K562 (cell line): ENCODE measurements at regions not wholly inside any gene's neighbourhood (a gene's known extent, or its start where the extent isn't known, plus 50 kb on each side); places are given as distances from the start of the nearest gene placed in this dataset.

Source experiments
- ATAC-seq: fragments of 200-7000 bp; cut with Tn5 transposase; 3 replicates; pipeline ENCODE4 v1.9.1; 2020; ENCODE audit warnings: moderate library complexity
- BruUV-seq: library from RNA; stranded (reverse); fragments of 400-500 nt; replicated peaks from 2 replicates; lab custom pipeline; 2021; lab: Mats Ljungman, UMichigan
- CTCF ChIA-PET: fragments of 300-600 bp; formaldehyde crosslinking; extraction: SDS; loops from one replicate; lab custom pipeline; 2021; ENCODE audit warnings: low intra/inter-chr PET ratio; lab: Yijun Ruan, JAX
- POLR2A ChIA-PET: fragments of 300-600, 350-650 bp; sonication (Branson Sonifier 250); formaldehyde crosslinking; extraction: SDS; loops from one replicate; lab custom pipeline; 2021; ENCODE audit warnings: antibody characterized with exemption, inconsistent platforms; lab: Yijun Ruan, JAX
- DNase-seq, 4 experiments: peaks; one replicate each; pipeline versions ENCODE4 v3.0.0 to v3.0.0-alpha.2; 2011 to 2018; ENCODE audit warnings: low spot score in 3 of 4, mixed read lengths in 3 of 4; ENCODE audit errors: extremely low read depth in 1 of 4
- FAIRE-seq: peaks from 2 replicates; lab custom pipeline; 2011; peaks lifted over from hg19 to GRCh38; lab: Jason Lieb, UNC
- H2AFZ ChIP-seq: 2 replicates; pipeline ENCODE4 v1.6.0; 2011; ENCODE audit warnings: low read depth, low read length, control low read depth, inconsistent platforms
- H3K27ac ChIP-seq: fragments of 200-600 bp; 3 replicates; pipeline ENCODE4 v1.8.0; 2011; ENCODE audit warnings: low read depth, mild to moderate bottlenecking, control low read depth, inconsistent platforms, low read length, moderate library complexity, mixed read lengths; ENCODE audit errors: extremely low read depth
- H3K27me3 ChIP-seq, 2 experiments: fragments of 300-600 bp in 1 of 2; 2 replicates in 1 of 2; 3 replicates in 1 of 2; pipeline versions ENCODE4 v1.6.0 to v1.8.0; 2011; ENCODE audit warnings: inconsistent platforms in 2 of 2, low read length in 2 of 2, mild to moderate bottlenecking in 1 of 2, mixed read lengths in 1 of 2, moderate library complexity in 1 of 2; ENCODE audit not compliant: control insufficient read depth in 2 of 2, insufficient read depth in 2 of 2
- H3K36me3 ChIP-seq: fragments of 300-600 bp; 3 replicates; pipeline ENCODE4 v1.8.0; 2011; ENCODE audit warnings: mild to moderate bottlenecking, low read length, inconsistent platforms; ENCODE audit not compliant: control insufficient read depth, insufficient read depth
- H3K4me1 ChIP-seq, 2 experiments: fragments of 200-600 bp in 1 of 2; replicated peaks in 1 of 2; 2 replicates in 1 of 2; 3 replicates in 1 of 2; pipeline versions ENCODE4 v1.5.1 to v1.8.0; 2011; ENCODE audit warnings: inconsistent platforms in 2 of 2, low read length in 2 of 2, mild to moderate bottlenecking in 1 of 2, mixed read lengths in 1 of 2, moderate library complexity in 1 of 2; ENCODE audit not compliant: control insufficient read depth in 2 of 2, insufficient read depth in 2 of 2
- H3K4me2 ChIP-seq: 2 replicates; pipeline ENCODE4 v1.6.1; 2011; ENCODE audit warnings: low read length, control low read depth, inconsistent platforms, mixed read lengths; ENCODE audit not compliant: insufficient read depth
- H3K4me3 ChIP-seq: fragments of 200-600 bp; sonication (generic), shearing (Covaris generic); 2 replicates; pipeline ENCODE4 v1.5.1; 2016; ENCODE audit warnings: control low read depth, inconsistent platforms
- H3K79me2 ChIP-seq: fragments of 200-600 bp; 3 replicates; pipeline ENCODE4 v1.8.0; 2011; ENCODE audit warnings: low read length, inconsistent platforms; ENCODE audit not compliant: control insufficient read depth, insufficient read depth
- H3K9ac ChIP-seq, 2 experiments: 2 replicates each; pipeline versions ENCODE4 v1.6.0 to v1.6.1; 2011; ENCODE audit warnings: low read depth in 2 of 2, low read length in 2 of 2, control low read depth in 1 of 2, inconsistent platforms in 1 of 2, mild to moderate bottlenecking in 1 of 2, mixed read lengths in 1 of 2; ENCODE audit not compliant: insufficient read depth in 1 of 2
- H3K9me1 ChIP-seq: one replicate; pipeline ENCODE4 v1.6.0; 2011; ENCODE audit warnings: inconsistent platforms, mild to moderate bottlenecking, low read length, moderate library complexity; ENCODE audit not compliant: control insufficient read depth, insufficient read depth
- H3K9me3 ChIP-seq: replicated peaks from 2 replicates; pipeline ENCODE4 v1.5.1; 2011; ENCODE audit warnings: low read depth, low read length, inconsistent platforms; ENCODE audit not compliant: control insufficient read depth, insufficient read depth
- H4K20me1 ChIP-seq: replicated peaks from 2 replicates; pipeline ENCODE4 v1.6.1; 2011; ENCODE audit warnings: low read length, inconsistent platforms, mixed read lengths; ENCODE audit not compliant: control insufficient read depth, insufficient read depth
- IRF9 ChIP-seq: fragments of 450-650 bp; IDR thresholded peaks from 2 replicates; pipeline ENCODE4 v1.6.1; 2016; ENCODE audit warnings: missing biosample characterization, missing genetic modification characterization
- MTA3 ChIP-seq: fragments of 450-650 bp; formaldehyde crosslinking; IDR thresholded peaks from 2 replicates; pipeline ENCODE4 v1.6.1; 2017; ENCODE audit warnings: mild to moderate bottlenecking, borderline replicate concordance
- PTRF ChIP-seq: fragments of 450-650 bp; IDR thresholded peaks from 2 replicates; pipeline ENCODE4 v1.6.1; 2016; ENCODE audit warnings: mild to moderate bottlenecking, missing genetic modification characterization, missing compliant biosample characterization
- RB1 ChIP-seq: fragments of 450-650 bp; IDR thresholded peaks from 2 replicates; pipeline ENCODE4 v1.6.1; 2017; ENCODE audit warnings: low read depth, mild to moderate bottlenecking
- RBM22 ChIP-seq: fragments of 200-400 bp; formaldehyde crosslinking; IDR thresholded peaks from 2 replicates; pipeline ENCODE4 v1.6.1; 2018; ENCODE audit warnings: low read length, low read depth; ENCODE audit not compliant: poor library complexity, severe bottlenecking
- SMARCA4 ChIP-seq: fragments of 450-650 bp; IDR thresholded peaks from 2 replicates; pipeline ENCODE4 v1.6.1; 2016
- THRAP3 ChIP-seq: fragments of 450-650 bp; IDR thresholded peaks from 2 replicates; pipeline ENCODE4 v1.6.1; 2016; ENCODE audit warnings: mild to moderate bottlenecking, inconsistent platforms, borderline replicate concordance
- TSHZ1 ChIP-seq: fragments of 250-450 bp; sonication (Bioruptor Pico); IDR thresholded peaks from 2 replicates; pipeline ENCODE4 v1.4.0; 2020; ENCODE audit warnings: mild to moderate bottlenecking, moderate library complexity
- ZBTB1 ChIP-seq: sonication (generic); formaldehyde crosslinking; IDR thresholded peaks from 2 replicates; pipeline ENCODE4 v1.8.1; 2023; ENCODE audit warnings: missing genetic modification reagents, low read depth, mild to moderate bottlenecking, borderline replicate concordance
- ZEB2 ChIP-seq: fragments of 450-650 bp; IDR thresholded peaks from 2 replicates; pipeline ENCODE4 v1.6.1; 2016
- ZNF133 ChIP-seq: fragments of 250-450 bp; sonication (Bioruptor Pico); IDR thresholded peaks from 2 replicates; pipeline ENCODE4 v1.4.0; 2020; ENCODE audit warnings: mild to moderate bottlenecking
- ZNF174 ChIP-seq: fragments of 250-450 bp; sonication (Bioruptor Pico); IDR thresholded peaks from 2 replicates; pipeline ENCODE4 v1.4.0; 2020; ENCODE audit warnings: mild to moderate bottlenecking
- ZNF274 ChIP-seq: IDR thresholded peaks from 2 replicates; pipeline ENCODE4 v1.6.1; 2011; ENCODE audit warnings: low read depth, mild to moderate bottlenecking, low read length, moderate library complexity, borderline replicate concordance
- ZNF644 ChIP-seq: fragments of 200-800 bp; sonication (Bioruptor generic); IDR thresholded peaks from 2 replicates; pipeline ENCODE4 v1.6.1; 2016; ENCODE audit warnings: low read depth, missing genetic modification characterization, missing compliant biosample characterization
- WGBS: fragments of 100-300 bp; shearing (Covaris generic); methylation state at CpG from one replicate; pipeline ENCODE4 v1.1.6; 2016; ENCODE audit warnings: low coverage, mixed read lengths; ENCODE audit not compliant: insufficient coverage; ENCODE audit errors: missing lambda C conversion rate; 5-methylcytosine and 5-hydroxymethylcytosine counted together
- in situ Hi-C: fragments of 300-500 bp; cut with MboI; formaldehyde crosslinking; loops from 4 replicates; pipeline ENCODE4 v1.15.0; 2018; ENCODE audit warnings: inconsistent platforms, mixed read lengths
- intact Hi-C: fragments of 100-400 bp; cut with micrococcal nuclease; formaldehyde crosslinking; loops from 2 replicates; pipeline ENCODE4 v1.14.2; 2022
- TF ChIP-seq, protein P1 (sequence below): fragments of 450-650 bp; IDR thresholded peaks from 2 replicates; pipeline ENCODE4 v1.6.1; 2016
- TF ChIP-seq, protein P2 (sequence below): fragments of 250-450 bp; sonication (Bioruptor Pico); IDR thresholded peaks from 2 replicates; pipeline ENCODE4 v1.4.0; 2020; ENCODE audit warnings: mild to moderate bottlenecking, moderate library complexity

DNA sequence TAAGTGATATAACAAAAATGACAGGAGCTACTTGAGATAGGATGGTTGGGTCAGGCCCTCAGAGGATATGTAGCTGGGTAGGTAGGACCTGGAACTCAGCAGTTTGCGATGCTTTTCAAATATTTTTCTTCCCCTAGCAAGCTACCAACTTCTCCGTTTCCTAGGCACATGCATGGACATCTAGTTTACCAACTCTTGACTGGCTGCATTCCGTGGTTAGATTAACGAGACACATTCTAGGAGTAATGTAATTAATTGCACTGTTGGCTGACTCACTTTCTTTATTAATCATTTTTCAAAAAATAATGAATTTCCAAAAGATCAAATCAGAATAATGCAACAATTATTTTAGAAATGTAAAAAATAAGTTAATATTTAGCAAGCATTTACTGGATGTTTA, 95.9 kb downstream of the MACIR start:
- DNase-seq (no peak), ATAC-seq (no peak), FAIRE-seq (no peak)
- ChIA-PET CTCF (no interaction called here), POLR2A (interaction anchor here (0.9 to 1.0 kb wide), 3 partner anchors 12 to 14 kb away, joined by 3 to 4 read pairs (median 3); no protein-coding TSS in a partner anchor)
- Histone ChIP-seq H3K4me3 (no peak overlapping the region), H3K36me3 (no peaks in the 10 kb centered on the region), H3K4me1 (no peaks in the 10 kb centered on the region), H3K9ac (no peak overlapping the region), H3K9me3 (no peaks in the 10 kb centered on the region), H3K27ac (no peak overlapping the region), H4K20me1 (no peaks in the 10 kb centered on the region), H2AFZ (no peak overlapping the region), H3K27me3 (no peaks in the 10 kb centered on the region), H3K4me2 (no peak overlapping the region), H3K9me1 (no peaks in the 10 kb centered on the region), H3K79me2 (no peaks in the 10 kb centered on the region)
- in situ Hi-C loops (no loop called here), intact Hi-C loops (no loop called here)
- 0% methylated on average over 4 of the region's 4 CpGs for WGBS
- BruUV-seq: no TSS peak
- TF ChIP-seq RB1 (no peak), ZNF644 (tag) (no peak), ZNF274 (no peak), PTRF (no peak), ZEB2 (no peak), THRAP3 (no peak), ZNF174 (no peak), SMARCA4 (no peak), MTA3 (no peak), RBM22 (no peak), ZBTB1 (CRISPR knock-in tag) (no peak), TSHZ1 (CRISPR knock-in tag) (no peak), ZNF133 (CRISPR knock-in tag) (no peak), IRF9 (tag) (no peak)
- TF ChIP-seq, protein P1, sequence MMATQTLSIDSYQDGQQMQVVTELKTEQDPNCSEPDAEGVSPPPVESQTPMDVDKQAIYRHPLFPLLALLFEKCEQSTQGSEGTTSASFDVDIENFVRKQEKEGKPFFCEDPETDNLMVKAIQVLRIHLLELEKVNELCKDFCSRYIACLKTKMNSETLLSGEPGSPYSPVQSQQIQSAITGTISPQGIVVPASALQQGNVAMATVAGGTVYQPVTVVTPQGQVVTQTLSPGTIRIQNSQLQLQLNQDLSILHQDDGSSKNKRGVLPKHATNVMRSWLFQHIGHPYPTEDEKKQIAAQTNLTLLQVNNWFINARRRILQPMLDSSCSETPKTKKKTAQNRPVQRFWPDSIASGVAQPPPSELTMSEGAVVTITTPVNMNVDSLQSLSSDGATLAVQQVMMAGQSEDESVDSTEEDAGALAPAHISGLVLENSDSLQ: no peak
- TF ChIP-seq, protein P2, sequence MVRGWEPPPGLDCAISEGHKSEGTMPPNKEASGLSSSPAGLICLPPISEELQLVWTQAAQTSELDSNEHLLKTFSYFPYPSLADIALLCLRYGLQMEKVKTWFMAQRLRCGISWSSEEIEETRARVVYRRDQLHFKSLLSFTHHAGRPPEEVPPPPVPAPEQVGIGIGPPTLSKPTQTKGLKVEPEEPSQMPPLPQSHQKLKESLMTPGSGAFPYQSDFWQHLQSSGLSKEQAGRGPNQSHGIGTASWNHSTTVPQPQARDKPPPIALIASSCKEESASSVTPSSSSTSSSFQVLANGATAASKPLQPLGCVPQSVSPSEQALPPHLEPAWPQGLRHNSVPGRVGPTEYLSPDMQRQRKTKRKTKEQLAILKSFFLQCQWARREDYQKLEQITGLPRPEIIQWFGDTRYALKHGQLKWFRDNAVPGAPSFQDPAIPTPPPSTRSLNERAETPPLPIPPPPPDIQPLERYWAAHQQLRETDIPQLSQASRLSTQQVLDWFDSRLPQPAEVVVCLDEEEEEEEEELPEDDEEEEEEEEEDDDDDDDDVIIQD (CRISPR knock-in tag): no peak
